Thymus (tissue), 11 donors: ENCODE measurements at regions not wholly inside any gene's neighbourhood (a gene's known extent, or its start where the extent isn't known, plus 50 kb on each side); places are given as distances from the start of the nearest gene placed in this dataset.
"Not testable (repeated sequence)": the region's sequence is repeated elsewhere in the genome, so short reads cannot be mapped to it uniquely, and the experiment has no call there.

Experiments
- DNase-seq, 9 donors: peaks; one replicate each; pipeline ENCODE4 v3.0.0-alpha.2; 2013; ENCODE audit warnings: low spot score in 9 of 9, low read depth in 6 of 9, missing footprints in 1 of 9
- H3K27ac ChIP-seq, 2 donors: one replicate each; pipeline ENCODE4 v1.5.1; 2013; ENCODE audit warnings: control low read depth in 1 of 2, low read depth in 1 of 2, low read length in 1 of 2, mild to moderate bottlenecking in 1 of 2, moderate library complexity in 1 of 2
- H3K27me3 ChIP-seq, 2 donors: one replicate each; pipeline ENCODE4 v1.5.1; 2013; ENCODE audit warnings: low read length in 1 of 2; ENCODE audit not compliant: control insufficient read depth in 2 of 2, insufficient read depth in 1 of 2
- H3K36me3 ChIP-seq, 2 donors: one replicate each; pipeline ENCODE4 v1.5.1; 2013; ENCODE audit warnings: low read length in 1 of 2, mild to moderate bottlenecking in 1 of 2, moderate library complexity in 1 of 2; ENCODE audit not compliant: control insufficient read depth in 2 of 2, insufficient read depth in 2 of 2
- H3K4me1 ChIP-seq, 2 donors: one replicate each; pipeline ENCODE4 v1.5.1; 2013; ENCODE audit warnings: low read length in 2 of 2; ENCODE audit not compliant: control insufficient read depth in 2 of 2, insufficient read depth in 2 of 2
- H3K4me3 ChIP-seq, 2 donors: one replicate each; pipeline ENCODE4 v1.5.1; 2013; ENCODE audit warnings: low read length in 2 of 2, control low read depth in 1 of 2, mild to moderate bottlenecking in 1 of 2
- H3K9me3 ChIP-seq, 2 donors: one replicate each; pipeline ENCODE4 v1.5.1; 2013; ENCODE audit warnings: low read length in 1 of 2, mild to moderate bottlenecking in 1 of 2; ENCODE audit not compliant: control insufficient read depth in 2 of 2, insufficient read depth in 1 of 2
- WGBS: extraction: QIAGEN DNeasy Blood & Tissue Kit; methylation state at CpG from one replicate; pipeline ENCODE4 v1.1.7; 2013; 5-methylcytosine and 5-hydroxymethylcytosine counted together
- donor health status: healthy.

GRCh38 chr20:56899506-56899905 is 270.4 kb downstream of the TFAP2C start:
- Histone ChIP-seq H3K36me3 (no peaks in the 10 kb centered on the region), H3K27ac (no peak overlapping the region), H3K9me3 (no peaks in the 10 kb centered on the region), H3K27me3 (peaks cover 0 to 2% of the 10 kb centered on the region in 2 donors), H3K4me1 (no peaks in the 10 kb centered on the region), H3K4me3 (no peak overlapping the region)
- DNase-seq, result no peak
- WGBS, result 81% methylated on average over 5 of the region's 5 CpGs

DNA sequence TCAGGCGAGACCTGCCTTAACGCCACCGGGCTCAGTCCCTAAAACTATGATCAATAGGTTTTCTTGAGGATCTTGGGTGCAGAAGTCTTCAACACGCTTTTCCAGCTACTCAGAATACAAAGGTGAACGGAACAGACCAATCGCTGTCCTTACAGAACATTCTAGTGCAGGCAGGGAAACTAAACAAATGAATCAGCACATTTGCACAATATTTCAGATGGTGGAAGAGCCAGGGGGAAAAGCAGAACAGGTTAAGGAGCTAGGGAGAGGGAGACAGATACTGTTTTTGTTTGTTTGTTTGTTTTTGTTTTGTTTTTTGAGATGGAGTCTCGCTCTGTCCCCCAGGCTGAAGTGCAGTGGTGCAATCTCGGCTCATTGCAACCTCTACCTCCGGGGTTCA is 271.1 kb downstream of the TFAP2C start:
- Histone ChIP-seq H3K27ac (no peak overlapping the region), H3K4me1 (no peaks in the 10 kb centered on the region), H3K9me3 (no peaks in the 10 kb centered on the region), H3K36me3 (no peaks in the 10 kb centered on the region), H3K27me3 (peaks cover 0 to 2% of the 10 kb centered on the region in 2 donors), H3K4me3 (no peak overlapping the region)
- no peak for DNase-seq
- 84% methylated on average over 9 of the region's 9 CpGs for WGBS

DNA sequence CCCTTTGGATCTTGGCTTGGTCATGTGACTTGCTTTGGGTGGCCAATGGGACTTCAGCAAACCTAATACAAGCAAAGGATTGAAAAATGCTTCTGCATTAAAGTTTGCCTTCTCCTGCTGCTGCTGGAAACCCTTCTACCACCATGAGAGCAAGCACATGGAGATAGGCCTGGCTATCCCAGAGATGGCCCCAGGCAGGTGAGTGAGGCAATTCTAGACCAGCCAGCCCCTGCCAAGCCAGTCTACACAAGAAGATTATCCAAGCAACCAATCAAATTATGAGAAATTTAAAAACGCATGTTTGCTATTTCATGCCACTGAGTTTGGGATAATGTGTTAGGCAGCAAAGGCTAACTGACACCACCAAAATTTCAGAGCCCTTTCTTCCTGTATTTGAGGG is 274.3 kb downstream of the TFAP2C start:
- Histone ChIP-seq H3K9me3 (no peaks in the 10 kb centered on the region), H3K27me3 (no peaks in the 10 kb centered on the region), H3K4me3 (no peak overlapping the region), H3K4me1 (no peaks in the 10 kb centered on the region), H3K36me3 (no peaks in the 10 kb centered on the region), H3K27ac (no peak overlapping the region)
- DNase-seq, result no peak
- WGBS, result 49% methylated on average over 1 of the region's 1 CpG

- 78% methylated on average over 4 of the region's 4 CpGs for WGBS
- H3K36me3 ChIP-seq, result no peaks in the 10 kb centered on the region
- no peaks in the 10 kb centered on the region for H3K4me1 ChIP-seq
- DNase-seq, result no peak
- H3K27ac ChIP-seq, result no peak overlapping the region
- no peaks in the 10 kb centered on the region for H3K9me3 ChIP-seq
- no peak overlapping the region for H3K4me3 ChIP-seq
- no peaks in the 10 kb centered on the region for H3K27me3 ChIP-seq
Observed at GRCh38 chr20:56903858-56904257, 274.8 kb downstream of the TFAP2C start.

GRCh38 chr20:56909918-56910714 is 281.0 kb downstream of the TFAP2C start:
- H3K9me3 ChIP-seq, result no peaks in the 10 kb centered on the region
- H3K4me1 ChIP-seq, result peaks cover 0 to 3% of the 10 kb centered on the region in 2 donors
- DNase-seq, result no peak
- 68% methylated on average over 16 of the region's 16 CpGs for WGBS
- H3K4me3 ChIP-seq, result no peak overlapping the region
- no peaks in the 10 kb centered on the region for H3K36me3 ChIP-seq
- H3K27ac ChIP-seq, result no peak overlapping the region
- no peaks in the 10 kb centered on the region for H3K27me3 ChIP-seq

DNA sequence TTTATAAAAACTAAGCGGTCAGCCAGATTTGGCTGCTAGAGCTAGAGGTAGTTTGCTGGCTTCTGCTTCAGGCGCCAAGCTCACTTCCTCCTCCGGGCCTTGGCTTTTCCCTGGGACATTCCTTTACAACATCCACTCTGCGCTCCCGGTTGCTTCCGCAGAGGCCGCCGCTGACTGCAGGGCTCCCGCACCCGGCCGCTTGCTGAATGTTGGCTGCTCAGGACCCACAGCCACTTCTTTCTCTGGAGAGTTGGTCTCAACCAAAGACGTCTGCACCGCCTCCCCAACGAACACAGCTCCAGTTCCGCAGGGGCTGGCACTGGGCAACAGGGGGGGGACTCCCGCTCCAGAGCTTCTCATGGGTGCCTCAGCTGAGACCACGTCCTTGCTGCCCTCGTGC is 282.8 kb downstream of the TFAP2C start:
- H3K27me3 ChIP-seq, result no peaks in the 10 kb centered on the region
- H3K4me3 ChIP-seq, result no peak overlapping the region
- no peaks in the 10 kb centered on the region for H3K36me3 ChIP-seq
- WGBS, result 70% methylated on average over 18 of the region's 18 CpGs
- no peak for DNase-seq
- H3K4me1 ChIP-seq, result peaks cover 0 to 3% of the 10 kb centered on the region in 2 donors
- no peaks in the 10 kb centered on the region for H3K9me3 ChIP-seq
- no peak overlapping the region for H3K27ac ChIP-seq

DNA sequence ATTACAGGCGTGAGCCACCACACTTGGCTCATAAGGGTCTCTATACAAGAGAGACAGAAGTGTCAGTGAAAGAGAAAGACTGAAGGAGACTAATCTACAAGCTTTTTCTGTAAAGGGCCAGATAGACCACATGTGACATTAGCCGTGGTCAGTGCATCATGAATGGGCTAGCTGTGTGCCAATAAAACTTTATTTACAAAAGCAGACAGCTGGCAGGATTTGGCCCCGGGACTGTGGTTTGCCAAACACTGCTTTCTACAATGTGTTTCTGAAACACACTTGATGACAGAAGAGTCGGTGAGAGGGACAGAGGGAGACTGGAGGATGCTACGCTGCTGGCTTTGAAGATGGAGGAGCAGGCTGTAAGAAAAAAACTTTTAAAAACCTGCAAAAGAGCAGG is 285.4 kb downstream of the TFAP2C start:
- DNase-seq, result no peak
- Histone ChIP-seq H3K27me3 (no peaks in the 10 kb centered on the region), H3K27ac (no peak overlapping the region), H3K9me3 (no peaks in the 10 kb centered on the region), H3K4me3 (no peak overlapping the region), H3K4me1 (peaks cover 0 to 3% of the 10 kb centered on the region in 2 donors), H3K36me3 (no peaks in the 10 kb centered on the region)
- WGBS, result 85% methylated on average over 5 of the region's 5 CpGs

GRCh38 chr20:56916345-56916622 is 287.2 kb downstream of the TFAP2C start:
- no peak for DNase-seq
- Histone ChIP-seq H3K27me3 (peaks cover 0 to 1% of the 10 kb centered on the region in 2 donors), H3K36me3 (no peaks in the 10 kb centered on the region), H3K4me3 (no peak overlapping the region), H3K27ac (no peak overlapping the region), H3K4me1 (no peaks in the 10 kb centered on the region), H3K9me3 (no peaks in the 10 kb centered on the region)
- WGBS, result 94% methylated on average over 10 of the region's 10 CpGs

DNA sequence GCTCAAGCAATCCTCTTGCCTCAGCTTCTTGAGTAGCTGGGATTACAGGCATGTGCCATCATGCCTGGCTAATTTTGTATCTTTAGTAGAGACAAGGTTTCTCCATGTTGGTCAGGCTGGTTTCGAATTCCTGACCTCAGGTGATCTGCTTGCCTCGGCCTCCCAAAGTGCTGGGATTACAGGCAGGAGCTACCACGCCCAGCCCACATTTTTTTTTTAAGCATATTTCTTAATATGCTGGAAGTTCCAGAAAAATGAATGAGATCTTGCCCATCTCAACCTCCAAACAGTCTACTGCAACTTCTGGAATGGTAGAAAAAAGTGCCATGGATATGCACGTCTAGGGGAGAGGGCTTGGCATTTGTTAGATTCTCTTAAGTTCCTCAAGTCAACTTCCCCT is 290.9 kb downstream of the TFAP2C start:
- H3K4me3 ChIP-seq, H3K36me3 ChIP-seq, DNase-seq, H3K9me3 ChIP-seq, H3K4me1 ChIP-seq, H3K27ac ChIP-seq: not testable (repeated sequence)
- 69% methylated on average over 4 of the region's 4 CpGs for WGBS
- H3K27me3 ChIP-seq, result peaks cover 27 to 33% of the 10 kb centered on the region in 2 donors
